ENCODE measurements at regions not wholly inside any gene's neighbourhood (a gene's known extent, or its start where the extent isn't known, plus 50 kb on each side); places are given as distances from the start of the nearest gene placed in this dataset.

GRCh38 chr12:125436686-125437085, 371.5 kb downstream of the AACS start:
- H3K9me2 ChIP-seq (replicated peaks; ENCODE audit: insufficient read depth, low read length), result no peaks in the 10 kb centered on the region
- H3K9ac ChIP-seq (ENCODE audit: low read length), result no peak overlapping the region
- H2AFZ ChIP-seq (ENCODE audit: low read depth, low read length, severe bottlenecking), result no peak overlapping the region
- no peaks in the 10 kb centered on the region for H3F3A ChIP-seq (ENCODE audit: insufficient read depth)
- no peak overlapping the region for H3K4me3 ChIP-seq (ENCODE audit: insufficient read depth, low read length, poor library complexity, severe bottlenecking)
- H3K79me2 ChIP-seq (ENCODE audit: insufficient read depth, low read length), result no peaks in the 10 kb centered on the region
- no peak for TF ChIP-seq CTCF (IDR thresholded peaks at IDR 0.05; ENCODE audit: insufficient read depth, low read length, poor library complexity, severe bottlenecking)
- no peak for TF ChIP-seq EZH2phosphoT487 (conservative IDR thresholded peaks at IDR 0.05; ENCODE audit: low read length)
- no peaks in the 10 kb centered on the region for H3K36me3 ChIP-seq (ENCODE audit: low read length)
- H3K27ac ChIP-seq (ENCODE audit: low read depth, low read length), result no peak overlapping the region
- H4K20me1 ChIP-seq (ENCODE audit: low read depth, low read length), result no peaks in the 10 kb centered on the region
- no peaks in the 10 kb centered on the region for H3K27me3 ChIP-seq (ENCODE audit: low read length)
- H3K9me3 ChIP-seq (ENCODE audit: insufficient read depth, low read length), result no peaks in the 10 kb centered on the region
- H3K4me2 ChIP-seq (ENCODE audit: low read depth, low read length, poor library complexity, severe bottlenecking), result no peak overlapping the region

- H3K27me3 ChIP-seq (ENCODE audit: low read length), result no peaks in the 10 kb centered on the region
- H3K79me2 ChIP-seq (ENCODE audit: insufficient read depth, low read length), result no peaks in the 10 kb centered on the region
- no peaks in the 10 kb centered on the region for H4K20me1 ChIP-seq (ENCODE audit: low read depth, low read length)
- H3K36me3 ChIP-seq (ENCODE audit: low read length), result no peaks in the 10 kb centered on the region
- H3K9me3 ChIP-seq (ENCODE audit: insufficient read depth, low read length), result no peaks in the 10 kb centered on the region
- H3F3A ChIP-seq (ENCODE audit: insufficient read depth), result no peaks in the 10 kb centered on the region
- TF ChIP-seq EZH2phosphoT487 (conservative IDR thresholded peaks at IDR 0.05; ENCODE audit: low read length) (no peak), CTCF (IDR thresholded peaks at IDR 0.05; ENCODE audit: insufficient read depth, low read length, poor library complexity, severe bottlenecking) (no peak)
- H3K9ac ChIP-seq (ENCODE audit: low read length), result no peak overlapping the region
- no peak overlapping the region for H3K27ac ChIP-seq (ENCODE audit: low read depth, low read length)
- H2AFZ ChIP-seq (ENCODE audit: low read depth, low read length, severe bottlenecking), result no peak overlapping the region
- no peak overlapping the region for H3K4me3 ChIP-seq (ENCODE audit: insufficient read depth, low read length, poor library complexity, severe bottlenecking)
- no peak overlapping the region for H3K4me2 ChIP-seq (ENCODE audit: low read depth, low read length, poor library complexity, severe bottlenecking)
- no peaks in the 10 kb centered on the region for H3K9me2 ChIP-seq (replicated peaks; ENCODE audit: insufficient read depth, low read length)
Observed at GRCh38 chr12:125440399-125440798, 375.2 kb downstream of the AACS start.

- Histone ChIP-seq H3K27me3 (ENCODE audit: low read length) (no peaks in the 10 kb centered on the region), H3K36me3 (ENCODE audit: low read length) (0 out of 2 replicates have a peak, but pooled peaks cover 4% of the 10 kb centered on the region), H3K9ac (ENCODE audit: low read length) (no peak overlapping the region), H3K27ac (ENCODE audit: low read depth, low read length) (no peak overlapping the region), H3F3A (ENCODE audit: insufficient read depth) (no peaks in the 10 kb centered on the region), H3K79me2 (ENCODE audit: insufficient read depth, low read length) (no peaks in the 10 kb centered on the region), H2AFZ (ENCODE audit: low read depth, low read length, severe bottlenecking) (no peak overlapping the region), H3K4me3 (ENCODE audit: insufficient read depth, low read length, poor library complexity, severe bottlenecking) (no peak overlapping the region), H4K20me1 (ENCODE audit: low read depth, low read length) (no peaks in the 10 kb centered on the region), H3K9me2 (replicated peaks; ENCODE audit: insufficient read depth, low read length) (no peaks in the 10 kb centered on the region), H3K9me3 (ENCODE audit: insufficient read depth, low read length) (0 out of 2 replicates have a peak, but pooled peaks cover 3% of the 10 kb centered on the region), H3K4me2 (ENCODE audit: low read depth, low read length, poor library complexity, severe bottlenecking) (no peak overlapping the region)
- TF ChIP-seq EZH2phosphoT487 (conservative IDR thresholded peaks at IDR 0.05; ENCODE audit: low read length) (no peak), CTCF (IDR thresholded peaks at IDR 0.05; ENCODE audit: insufficient read depth, low read length, poor library complexity, severe bottlenecking) (no peak)
Observed at GRCh38 chr12:125443341-125443740, 378.1 kb downstream of the AACS start.
